ENCODE measurements at regions not wholly inside any gene's neighbourhood (a gene's known extent, or its start where the extent isn't known, plus 50 kb on each side); places are given as distances from the start of the nearest gene placed in this dataset.

GRCh38 chr2:15747603-15748471 is 156.2 kb downstream of the DDX1 start:
- Histone ChIP-seq H3K4me3 (0 out of 2 replicates have a peak overlapping the region, but pooled peaks have one; percentile 23), H3K27me3 (ENCODE audit: insufficient read depth) (no peaks in the 10 kb centered on the region), H3K9me2 (ENCODE audit: insufficient read depth) (no peaks in the 10 kb centered on the region), H3K79me2 (replicated peaks; ENCODE audit: insufficient read depth) (no peaks in the 10 kb centered on the region), H2AFZ (peak overlapping the region; percentile 95), H4K20me1 (replicated peaks; ENCODE audit: insufficient read depth) (no peaks in the 10 kb centered on the region), H3K4me1 (ENCODE audit: insufficient read depth) (peaks cover 15% of the 10 kb centered on the region), H3K36me3 (ENCODE audit: insufficient read depth) (no peaks in the 10 kb centered on the region), H3K27ac (ENCODE audit: low read depth) (peak overlapping the region; percentile 45), H3K4me2 (peak overlapping the region; percentile 65), H3F3A (replicated peaks; ENCODE audit: low read depth) (no peaks in the 10 kb centered on the region)
- peaks cover 17% of the 10 kb centered on the region for H3K4me1 Mint-ChIP-seq
- ATAC-seq (peak; percentile 92), DNase-seq (ENCODE audit: low spot score) (peak; percentile 96)
- H3K27me3 Mint-ChIP-seq (ENCODE audit: insufficient read depth, low read depth, poor library complexity): peaks cover 5% of the 10 kb centered on the region
- no peaks in the 10 kb centered on the region for H3K36me3 Mint-ChIP-seq (ENCODE audit: low read depth)
- H3K9me3 Mint-ChIP-seq: no peaks in the 10 kb centered on the region; the same call in 2 of the 3 replicates
- peak overlapping the region; percentile 92 for H3K27ac Mint-ChIP-seq
- no peak overlapping the region for H3K4me3 Mint-ChIP-seq
- TF ChIP-seq ETS1 (IDR thresholded peaks at IDR 0.05) (no peak), NANOG (IDR thresholded peaks at IDR 0.05; ENCODE audit: borderline replicate concordance) (no peak), STAT1 (IDR thresholded peaks at IDR 0.05; ENCODE audit: unreplicated experiment) (no peak), POLR2AphosphoS5 (IDR thresholded peaks at IDR 0.05; ENCODE audit: low read depth) (no peak), EZH2phosphoT487 (IDR thresholded peaks at IDR 0.05; ENCODE audit: unreplicated experiment) (no peak), ZNF462 (CRISPR knock-in tag; IDR thresholded peaks at IDR 0.05) (no peak), REST (IDR thresholded peaks at IDR 0.05; ENCODE audit: unreplicated experiment) (no peak), CTCF (conservative IDR thresholded peaks at IDR 0.05; ENCODE audit: low read depth in 2 of 2) (no peak), CREB1 (CRISPR knock-in tag; IDR thresholded peaks at IDR 0.05; ENCODE audit: low read depth) (no peak), EZH2 (IDR thresholded peaks at IDR 0.05; ENCODE audit: low read depth, unreplicated experiment) (no peak), ZNF331 (CRISPR knock-in tag; IDR thresholded peaks at IDR 0.05; ENCODE audit: low read depth) (no peak), JUNB (IDR thresholded peaks at IDR 0.05; ENCODE audit: unreplicated experiment) (no peak), ZNF114 (CRISPR knock-in tag; IDR thresholded peaks at IDR 0.05) (no peak)

Data from GM23338 (cell line).